Loucy (cell line): ENCODE measurements at regions not wholly inside any gene's neighbourhood (a gene's known extent, or its start where the extent isn't known, plus 50 kb on each side); places are given as distances from the start of the nearest gene placed in this dataset.

Experiments
- H2AFZ ChIP-seq: fragments of 200-600 bp; sonication (generic); 2 replicates; pipeline ENCODE4 v1.6.0; 2016; ENCODE audit warnings: antibody characterized with exemption, mild to moderate bottlenecking, low read length, moderate library complexity
- H3F3A ChIP-seq: fragments of 200-600 bp; 2 replicates; pipeline ENCODE4 v1.6.0; 2016; ENCODE audit warnings: antibody characterized with exemption, low read depth, mild to moderate bottlenecking
- H3K27me3 ChIP-seq: fragments of 200-600 bp; sonication (generic); 2 replicates; pipeline ENCODE4 v1.6.1; 2014; ENCODE audit warnings: low read length, mild to moderate bottlenecking; ENCODE audit not compliant: insufficient read depth, poor library complexity, severe bottlenecking
- H3K36me3 ChIP-seq: fragments of 200-600 bp; sonication (generic); 2 replicates; pipeline ENCODE4 v1.6.1; 2016; ENCODE audit warnings: low read length; ENCODE audit not compliant: insufficient read depth
- H3K4me1 ChIP-seq: fragments of 200-600 bp; sonication (generic); 2 replicates; pipeline ENCODE4 v1.5.1; 2014; ENCODE audit warnings: low read length, mild to moderate bottlenecking; ENCODE audit not compliant: insufficient read depth, poor library complexity, severe bottlenecking
- H3K4me2 ChIP-seq: fragments of 200-600 bp; sonication (generic); 2 replicates; pipeline ENCODE4 v1.6.0; 2014; ENCODE audit warnings: antibody characterized with exemption, low read length, low read depth, mild to moderate bottlenecking; ENCODE audit not compliant: poor library complexity, severe bottlenecking
- H3K4me3 ChIP-seq: fragments of 200-600 bp; sonication (generic); 2 replicates; pipeline ENCODE4 v1.5.1; 2014; ENCODE audit warnings: low read length, mild to moderate bottlenecking, mixed read lengths; ENCODE audit not compliant: poor library complexity, severe bottlenecking
- H3K79me2 ChIP-seq: fragments of 200-600 bp; sonication (generic); 2 replicates; pipeline ENCODE4 v1.6.1; 2014; ENCODE audit warnings: low read length; ENCODE audit not compliant: insufficient read depth
- H3K9ac ChIP-seq: fragments of 200-600 bp; sonication (generic); 2 replicates; pipeline ENCODE4 v1.6.0; 2014; ENCODE audit warnings: mild to moderate bottlenecking, low read depth, low read length, moderate library complexity; ENCODE audit not compliant: poor library complexity, severe bottlenecking
- H3K9me2 ChIP-seq: fragments of 200-600 bp; sonication (generic); replicated peaks from 2 replicates; pipeline ENCODE4 v1.6.1; 2016; ENCODE audit warnings: low read depth, low read length, mixed read lengths
- H3K9me3 ChIP-seq: fragments of 200-600 bp; sonication (generic); 2 replicates; pipeline ENCODE4 v1.6.1; 2014; ENCODE audit warnings: mild to moderate bottlenecking, antibody characterized with exemption, low read length, low read depth; ENCODE audit not compliant: insufficient read depth
- H4K20me1 ChIP-seq: fragments of 200-600 bp; sonication (generic); 2 replicates; pipeline ENCODE4 v1.6.0; 2014; ENCODE audit warnings: antibody characterized with exemption, low read length, mild to moderate bottlenecking; ENCODE audit not compliant: insufficient read depth, poor library complexity, severe bottlenecking
- EZH2phosphoT487 ChIP-seq: fragments of 200-600 bp; IDR thresholded peaks from 2 replicates; pipeline ENCODE4 v1.6.1; 2018; ENCODE audit warnings: antibody characterized with exemption, mild to moderate bottlenecking, moderate library complexity, borderline replicate concordance
- TF ChIP-seq, protein P1 (sequence below): fragments of 200-600 bp; sonication (generic); conservative IDR thresholded peaks from 2 replicates; pipeline ENCODE4 v1.5.1; 2014; ENCODE audit warnings: mild to moderate bottlenecking, antibody characterized with exemption, low read length

DNA sequence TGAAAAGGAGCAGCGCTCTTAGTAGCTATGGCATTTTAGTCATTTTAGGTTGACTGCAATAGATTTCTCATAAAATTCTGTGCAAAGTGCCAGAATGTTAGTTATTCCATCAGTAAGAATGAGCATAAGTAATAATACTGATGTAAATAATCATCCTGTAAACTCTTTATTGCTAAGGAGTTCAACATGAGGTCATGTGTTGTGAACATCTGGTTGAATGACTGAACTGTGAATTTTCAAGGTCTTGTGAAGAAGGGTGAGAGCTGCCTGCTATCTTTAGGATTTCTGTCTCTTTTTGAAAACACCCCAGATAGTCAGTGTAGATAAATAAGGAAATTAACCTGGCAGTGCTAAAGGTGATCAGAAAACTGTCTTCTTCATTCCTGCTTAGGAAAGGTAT, 333.4 kb upstream of the TBC1D5 start:
- Histone ChIP-seq H3K79me2 (no peaks in the 10 kb centered on the region), H4K20me1 (no peaks in the 10 kb centered on the region), H3K4me3 (no peak overlapping the region), H3F3A (no peaks in the 10 kb centered on the region), H3K9ac (no peak overlapping the region), H3K36me3 (no peaks in the 10 kb centered on the region), H3K27me3 (no peaks in the 10 kb centered on the region), H2AFZ (0 out of 2 replicates have a peak overlapping the region, but pooled peaks have one; percentile 3), H3K9me3 (no peaks in the 10 kb centered on the region), H3K4me2 (no peak overlapping the region), H3K9me2 (no peaks in the 10 kb centered on the region), H3K4me1 (peaks cover 55% of the 10 kb centered on the region)
- TF ChIP-seq EZH2phosphoT487: no peak
- TF ChIP-seq, protein P1, sequence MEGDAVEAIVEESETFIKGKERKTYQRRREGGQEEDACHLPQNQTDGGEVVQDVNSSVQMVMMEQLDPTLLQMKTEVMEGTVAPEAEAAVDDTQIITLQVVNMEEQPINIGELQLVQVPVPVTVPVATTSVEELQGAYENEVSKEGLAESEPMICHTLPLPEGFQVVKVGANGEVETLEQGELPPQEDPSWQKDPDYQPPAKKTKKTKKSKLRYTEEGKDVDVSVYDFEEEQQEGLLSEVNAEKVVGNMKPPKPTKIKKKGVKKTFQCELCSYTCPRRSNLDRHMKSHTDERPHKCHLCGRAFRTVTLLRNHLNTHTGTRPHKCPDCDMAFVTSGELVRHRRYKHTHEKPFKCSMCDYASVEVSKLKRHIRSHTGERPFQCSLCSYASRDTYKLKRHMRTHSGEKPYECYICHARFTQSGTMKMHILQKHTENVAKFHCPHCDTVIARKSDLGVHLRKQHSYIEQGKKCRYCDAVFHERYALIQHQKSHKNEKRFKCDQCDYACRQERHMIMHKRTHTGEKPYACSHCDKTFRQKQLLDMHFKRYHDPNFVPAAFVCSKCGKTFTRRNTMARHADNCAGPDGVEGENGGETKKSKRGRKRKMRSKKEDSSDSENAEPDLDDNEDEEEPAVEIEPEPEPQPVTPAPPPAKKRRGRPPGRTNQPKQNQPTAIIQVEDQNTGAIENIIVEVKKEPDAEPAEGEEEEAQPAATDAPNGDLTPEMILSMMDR: no peak

GRCh38 chr3:18071833-18072232, 329.4 kb upstream of the TBC1D5 start:
- Histone ChIP-seq H3K4me1 (peaks cover 32% of the 10 kb centered on the region), H4K20me1 (no peaks in the 10 kb centered on the region), H3F3A (no peaks in the 10 kb centered on the region), H3K9me2 (no peaks in the 10 kb centered on the region), H3K4me3 (no peak overlapping the region), H3K79me2 (no peaks in the 10 kb centered on the region), H3K27me3 (no peaks in the 10 kb centered on the region), H3K9ac (no peak overlapping the region), H2AFZ (no peak overlapping the region), H3K9me3 (no peaks in the 10 kb centered on the region), H3K4me2 (peak overlapping the region; percentile 25), H3K36me3 (no peaks in the 10 kb centered on the region)
- TF ChIP-seq EZH2phosphoT487: no peak
- TF ChIP-seq, protein P1: no peak

DNA sequence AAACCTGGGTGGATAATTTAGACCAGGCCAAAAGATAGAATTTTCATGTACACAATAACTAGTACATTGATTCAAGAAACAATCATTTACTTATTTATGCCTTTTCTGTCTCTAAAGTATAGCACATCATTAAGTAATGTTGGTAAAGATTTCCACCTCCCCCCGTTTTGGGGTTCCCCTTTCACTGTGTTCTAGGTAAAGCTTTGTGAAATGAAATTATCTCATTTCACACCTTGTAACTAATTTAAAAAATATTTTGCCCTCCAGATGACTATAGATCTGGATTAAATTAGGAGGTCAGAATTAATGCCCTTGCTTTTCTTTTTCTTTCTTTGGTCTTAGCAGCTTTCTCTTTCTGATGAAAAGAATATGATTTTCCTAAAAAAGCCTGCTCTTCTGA, 328.5 kb upstream of the TBC1D5 start:
- no peaks in the 10 kb centered on the region for H3K27me3 ChIP-seq
- peak overlapping the region; percentile 15 for H3K9ac ChIP-seq
- no peak overlapping the region for H3K4me3 ChIP-seq
- no peaks in the 10 kb centered on the region for H3K9me2 ChIP-seq
- TF ChIP-seq EZH2phosphoT487: no peak
- H3K36me3 ChIP-seq: no peaks in the 10 kb centered on the region
- H4K20me1 ChIP-seq: no peaks in the 10 kb centered on the region
- H3K4me1 ChIP-seq: peaks cover 24% of the 10 kb centered on the region
- H3K9me3 ChIP-seq: no peaks in the 10 kb centered on the region
- no peaks in the 10 kb centered on the region for H3F3A ChIP-seq
- H3K4me2 ChIP-seq: no peak overlapping the region
- no peak overlapping the region for H2AFZ ChIP-seq
- no peaks in the 10 kb centered on the region for H3K79me2 ChIP-seq

- TF ChIP-seq EZH2phosphoT487: no peak
- TF ChIP-seq, protein P1: no peak
- no peak overlapping the region for H2AFZ ChIP-seq
- H3K9ac ChIP-seq: no peak overlapping the region
- H3K27me3 ChIP-seq: no peaks in the 10 kb centered on the region
- H3K79me2 ChIP-seq: no peaks in the 10 kb centered on the region
- no peaks in the 10 kb centered on the region for H3K36me3 ChIP-seq
- no peak overlapping the region for H3K4me3 ChIP-seq
- no peaks in the 10 kb centered on the region for H3F3A ChIP-seq
- H4K20me1 ChIP-seq: no peaks in the 10 kb centered on the region
- no peaks in the 10 kb centered on the region for H3K9me2 ChIP-seq
- no peak overlapping the region for H3K4me2 ChIP-seq
- peaks cover 18% of the 10 kb centered on the region for H3K4me1 ChIP-seq
- H3K9me3 ChIP-seq: no peaks in the 10 kb centered on the region
These were observed 327.8 kb upstream of the TBC1D5 start for GRCh38 chr3:18070231-18070630.
